IPS DF 6.9 (cell line): ENCODE measurements at regions not wholly inside any gene's neighbourhood (a gene's known extent, or its start where the extent isn't known, plus 50 kb on each side); places are given as distances from the start of the nearest gene placed in this dataset.

Experiments
- DNase-seq: peaks from one replicate; pipeline ENCODE4 v3.0.0-alpha.2; 2013; ENCODE audit warnings: low read depth, low spot score
- H3K27ac ChIP-seq: one replicate; pipeline ENCODE4 v1.5.1; 2013; ENCODE audit warnings: low read length, control low read depth
- H3K27me3 ChIP-seq: 2 replicates; pipeline ENCODE4 v1.6.1; 2013; ENCODE audit warnings: mild to moderate bottlenecking, low read length; ENCODE audit not compliant: control insufficient read depth, insufficient read depth
- H3K36me3 ChIP-seq: 2 replicates; pipeline ENCODE4 v1.6.1; 2013; ENCODE audit warnings: low read length; ENCODE audit not compliant: control insufficient read depth, insufficient read depth
- H3K4me1 ChIP-seq: 2 replicates; pipeline ENCODE4 v1.6.1; 2013; ENCODE audit warnings: low read length; ENCODE audit not compliant: control insufficient read depth, insufficient read depth
- H3K4me3 ChIP-seq: 2 replicates; pipeline ENCODE4 v1.5.1; 2013; ENCODE audit warnings: mild to moderate bottlenecking, low read length
- H3K9me3 ChIP-seq: 2 replicates; pipeline ENCODE4 v1.6.1; 2013; ENCODE audit warnings: low read length, inconsistent platforms; ENCODE audit not compliant: control insufficient read depth, insufficient read depth
- WGBS: extraction: QIAGEN DNeasy Blood & Tissue Kit; methylation state at CpG from one replicate; pipeline ENCODE4 v1.1.7; 2013; ENCODE audit warnings: mixed read lengths, missing lambda C conversion rate; ENCODE audit not compliant: insufficient read length, insufficient coverage; 5-methylcytosine and 5-hydroxymethylcytosine counted together

- Histone ChIP-seq H3K27ac (no peak overlapping the region), H3K9me3 (no peaks in the 10 kb centered on the region), H3K36me3 (no peaks in the 10 kb centered on the region), H3K27me3 (no peaks in the 10 kb centered on the region), H3K4me3 (no peak overlapping the region), H3K4me1 (no peaks in the 10 kb centered on the region)
- no peak for DNase-seq
- no CpG with 5 or more reads among the region's 2 CpGs for WGBS
Observed at GRCh38 chr6:133004304-133004884, 190.0 kb downstream of the RPS12 start.

DNA sequence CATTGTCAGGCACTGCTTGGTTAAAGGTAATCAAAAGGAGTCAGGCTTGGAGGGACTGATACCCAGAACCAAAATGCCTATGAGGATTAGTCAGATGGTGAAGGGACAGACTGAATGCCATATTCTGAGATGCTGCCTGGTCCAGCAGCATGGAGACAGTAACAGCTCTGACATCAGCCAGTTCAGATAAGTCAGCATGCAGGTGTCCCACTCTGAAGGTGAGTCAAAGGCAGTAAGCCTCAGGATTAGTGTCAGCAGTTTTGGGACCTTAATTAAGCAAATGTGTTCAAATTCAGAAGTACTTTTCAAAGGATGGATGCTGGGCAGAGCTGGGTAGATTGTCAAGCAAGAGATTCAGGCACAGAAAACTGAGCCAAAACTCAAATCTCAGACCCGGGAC, 198.4 kb downstream of the RPS12 start:
- WGBS = no CpG with 5 or more reads among the region's 1 CpG
- DNase-seq = no peak
- no peak overlapping the region for H3K4me3 ChIP-seq
- H3K4me1 ChIP-seq = no peaks in the 10 kb centered on the region
- H3K27ac ChIP-seq = no peak overlapping the region
- no peaks in the 10 kb centered on the region for H3K27me3 ChIP-seq
- H3K36me3 ChIP-seq = no peaks in the 10 kb centered on the region
- no peaks in the 10 kb centered on the region for H3K9me3 ChIP-seq

DNA sequence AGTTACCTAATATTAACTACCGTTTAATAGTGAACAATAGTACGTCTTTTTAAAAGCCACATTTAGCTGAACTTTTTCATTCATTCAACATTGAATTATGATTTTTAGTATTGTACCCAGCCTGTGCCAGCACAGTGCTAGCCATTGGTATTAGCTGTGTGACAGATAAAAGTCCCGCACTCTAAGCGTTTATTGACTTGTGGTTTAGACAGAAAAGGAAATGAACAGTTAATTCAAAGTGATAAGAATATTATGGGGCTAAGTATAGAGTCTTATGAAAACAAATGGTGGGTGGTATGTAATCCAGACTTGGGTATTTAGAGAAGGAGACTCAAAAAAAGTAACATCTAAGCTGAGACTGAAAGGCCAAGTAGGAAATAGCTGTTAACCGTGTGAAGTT, 202.3 kb downstream of the RPS12 start:
- WGBS = 100% methylated on average over 2 of the region's 5 CpGs
- no peaks in the 10 kb centered on the region for H3K36me3 ChIP-seq
- H3K27me3 ChIP-seq = no peaks in the 10 kb centered on the region
- no peak overlapping the region for H3K4me3 ChIP-seq
- H3K4me1 ChIP-seq = no peaks in the 10 kb centered on the region
- no peaks in the 10 kb centered on the region for H3K9me3 ChIP-seq
- H3K27ac ChIP-seq = no peak overlapping the region
- no peak for DNase-seq

DNA sequence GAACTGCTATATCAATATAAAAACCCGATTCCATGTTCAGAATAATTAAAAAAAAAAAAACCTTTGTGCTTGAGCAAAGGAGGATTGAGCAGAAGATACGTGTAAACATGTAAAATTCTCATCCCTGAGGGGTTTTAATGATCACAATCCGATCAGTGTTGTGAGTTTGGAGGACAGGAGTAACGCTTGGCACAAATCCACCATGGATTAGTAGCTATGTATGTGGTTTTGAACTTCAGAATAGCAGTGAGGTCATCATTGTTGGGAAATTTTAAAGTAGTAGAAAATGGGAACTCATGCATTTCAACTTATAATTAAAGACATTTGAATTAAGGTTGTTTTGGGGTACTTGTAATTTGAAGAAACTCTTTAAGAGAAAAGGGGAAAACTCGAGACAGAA, 203.2 kb downstream of the RPS12 start:
- Histone ChIP-seq H3K27ac (no peak overlapping the region), H3K27me3 (no peaks in the 10 kb centered on the region), H3K9me3 (no peaks in the 10 kb centered on the region), H3K36me3 (no peaks in the 10 kb centered on the region), H3K4me3 (no peak overlapping the region), H3K4me1 (no peaks in the 10 kb centered on the region)
- no peak for DNase-seq
- WGBS = no CpG with 5 or more reads among the region's 5 CpGs

- WGBS = no CpG with 5 or more reads among the region's 2 CpGs
- Histone ChIP-seq H3K27ac (no peak overlapping the region), H3K9me3 (no peaks in the 10 kb centered on the region), H3K36me3 (no peaks in the 10 kb centered on the region), H3K4me1 (no peaks in the 10 kb centered on the region), H3K4me3 (no peak overlapping the region), H3K27me3 (no peaks in the 10 kb centered on the region)
- DNase-seq = no peak
Observed at GRCh38 chr6:133026705-133027104, 212.3 kb downstream of the RPS12 start.

DNA sequence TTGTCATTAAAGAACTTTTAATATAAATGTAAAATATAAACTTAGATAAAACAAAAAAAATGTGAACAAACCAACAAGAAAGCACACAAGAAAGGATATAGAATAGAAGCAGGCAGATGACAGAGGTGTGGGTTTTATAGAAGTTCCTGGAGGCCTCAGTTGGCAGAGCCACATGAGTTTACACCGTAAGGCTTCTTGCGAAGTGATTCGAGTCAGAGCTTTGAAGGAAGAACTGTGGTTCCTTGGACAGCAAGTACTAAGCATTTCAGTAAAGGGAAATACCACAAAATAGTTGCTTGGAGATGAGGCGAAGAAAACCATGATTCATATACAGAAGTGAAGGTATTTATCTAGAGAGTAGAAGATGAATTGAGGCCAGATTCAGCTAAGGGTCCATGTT, 207.9 kb upstream of the EYA4 start:
- Histone ChIP-seq H3K27me3 (no peaks in the 10 kb centered on the region), H3K9me3 (no peaks in the 10 kb centered on the region), H3K4me3 (no peak overlapping the region), H3K4me1 (no peaks in the 10 kb centered on the region), H3K27ac (no peak overlapping the region), H3K36me3 (no peaks in the 10 kb centered on the region)
- DNase-seq = no peak
- WGBS = no CpG with 5 or more reads among the region's 4 CpGs

DNA sequence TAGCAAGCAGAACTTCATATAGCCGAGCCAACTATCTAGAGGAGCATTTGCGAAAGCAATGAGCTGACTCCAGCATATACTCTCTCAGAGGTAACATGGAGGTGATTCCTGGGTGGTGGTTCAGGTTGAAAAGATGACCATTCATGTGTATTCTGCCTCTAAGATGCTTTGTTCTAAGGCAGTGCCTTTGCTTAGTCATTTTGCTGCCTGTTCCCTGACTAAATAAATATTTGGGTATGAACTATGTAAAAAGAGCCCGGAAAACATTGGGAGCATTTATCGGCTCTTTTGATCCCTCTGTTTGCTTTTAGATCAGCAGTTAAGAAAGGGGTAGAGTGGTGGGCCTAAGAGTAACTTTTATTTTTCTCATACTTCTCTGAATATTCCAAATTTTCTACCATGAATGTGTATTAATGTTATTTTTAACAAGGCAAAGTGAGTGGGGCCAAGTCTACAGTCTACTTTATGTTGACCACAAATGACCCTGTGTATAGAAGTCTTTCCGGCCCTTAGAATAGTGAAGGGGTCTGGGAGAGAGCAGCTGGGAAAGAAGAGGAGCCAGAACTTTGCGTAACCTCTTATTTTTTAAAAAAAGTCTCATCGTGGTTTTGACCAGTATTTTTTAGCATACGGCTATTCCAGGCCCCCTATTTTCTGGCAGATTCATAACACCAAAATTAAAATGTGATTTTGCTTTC, 206.5 kb upstream of the EYA4 start:
- Histone ChIP-seq H3K27ac (no peak overlapping the region), H3K27me3 (no peaks in the 10 kb centered on the region), H3K36me3 (no peaks in the 10 kb centered on the region), H3K9me3 (no peaks in the 10 kb centered on the region), H3K4me3 (no peak overlapping the region), H3K4me1 (no peaks in the 10 kb centered on the region)
- WGBS = no CpG with 5 or more reads among the region's 8 CpGs
- no peak for DNase-seq

DNA sequence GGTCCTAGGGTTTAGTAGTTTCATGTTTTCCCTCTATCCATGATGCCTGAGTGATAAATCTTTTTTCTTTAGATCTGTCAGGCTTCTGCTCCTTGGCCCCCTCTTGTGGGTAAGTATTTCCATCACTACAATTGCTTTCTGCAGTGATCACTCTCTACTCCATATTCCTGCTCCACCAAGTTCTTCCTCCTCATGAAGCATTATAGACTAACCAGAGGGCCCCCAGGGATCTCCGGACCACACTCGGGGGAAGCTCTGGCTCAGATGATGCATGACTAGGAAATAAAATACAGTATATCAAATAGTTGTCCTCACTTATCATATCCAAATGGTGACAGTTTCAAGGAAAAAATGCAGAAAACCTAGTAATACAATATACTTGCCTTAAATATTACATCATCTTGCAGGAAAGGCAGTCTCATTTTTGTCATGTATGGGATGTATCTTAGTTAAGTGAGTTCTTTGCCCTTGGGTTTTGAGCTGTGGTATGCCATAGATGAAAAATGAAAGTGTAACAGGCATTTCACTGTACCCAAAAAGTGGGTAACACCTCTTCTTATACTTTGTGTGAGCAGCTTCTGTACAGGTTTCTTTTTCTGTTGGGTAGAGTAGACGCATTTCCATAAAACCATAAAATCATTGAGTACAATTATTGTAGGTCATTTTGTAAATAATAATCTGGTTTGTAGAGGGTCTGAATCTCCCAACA, 200.9 kb upstream of the EYA4 start:
- no peak overlapping the region for H3K27ac ChIP-seq
- no peaks in the 10 kb centered on the region for H3K4me1 ChIP-seq
- WGBS = no CpG with 5 or more reads among the region's 3 CpGs
- no peaks in the 10 kb centered on the region for H3K36me3 ChIP-seq
- no peak for DNase-seq
- no peak overlapping the region for H3K4me3 ChIP-seq
- H3K9me3 ChIP-seq = no peaks in the 10 kb centered on the region
- H3K27me3 ChIP-seq = no peaks in the 10 kb centered on the region

DNA sequence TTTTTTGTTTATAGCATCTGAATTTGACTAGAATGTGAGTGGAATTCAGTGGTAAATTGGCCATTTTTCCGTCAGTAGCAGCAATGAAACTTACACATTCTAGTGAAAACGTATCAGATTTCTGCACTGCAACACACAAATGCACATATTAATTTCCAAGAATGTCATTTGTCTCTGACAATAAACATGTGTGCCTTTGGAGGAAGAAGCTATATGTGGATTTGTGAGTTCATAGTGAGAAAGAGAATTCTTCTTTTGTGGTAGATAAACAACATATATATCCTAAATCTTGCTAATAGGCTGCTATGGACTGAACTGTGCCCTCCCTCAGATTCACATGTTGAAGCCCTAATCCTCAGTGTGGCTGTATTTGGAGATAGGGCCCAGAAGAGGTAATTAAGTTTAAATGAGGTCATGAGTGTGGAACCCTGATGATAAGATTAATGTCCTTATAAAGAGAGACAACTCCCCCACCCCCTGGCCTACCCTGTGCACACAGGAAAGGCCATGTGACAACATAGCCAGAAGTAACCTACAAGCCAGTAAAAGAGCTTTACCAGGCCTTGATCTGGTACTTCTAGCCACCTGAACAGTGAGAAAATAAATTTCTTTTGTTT, 200.2 kb upstream of the EYA4 start:
- H3K27me3 ChIP-seq = no peaks in the 10 kb centered on the region
- no peaks in the 10 kb centered on the region for H3K9me3 ChIP-seq
- no peak overlapping the region for H3K27ac ChIP-seq
- no peak overlapping the region for H3K4me3 ChIP-seq
- no peak for DNase-seq
- H3K4me1 ChIP-seq = no peaks in the 10 kb centered on the region
- no peaks in the 10 kb centered on the region for H3K36me3 ChIP-seq
- no CpG with 5 or more reads among the region's 2 CpGs for WGBS

- WGBS = no CpG with 5 or more reads among the region's 3 CpGs
- H3K27me3 ChIP-seq = no peaks in the 10 kb centered on the region
- H3K4me3 ChIP-seq = no peak overlapping the region
- no peaks in the 10 kb centered on the region for H3K9me3 ChIP-seq
- H3K27ac ChIP-seq = no peak overlapping the region
- H3K4me1 ChIP-seq = no peaks in the 10 kb centered on the region
- no peaks in the 10 kb centered on the region for H3K36me3 ChIP-seq
- no peak for DNase-seq
Observed at GRCh38 chr6:133042550-133043120, 198.5 kb upstream of the EYA4 start.
